Medulla oblongata (tissue), 1 donor: ENCODE measurements at regions not wholly inside any gene's neighbourhood (a gene's known extent, or its start where the extent isn't known, plus 50 kb on each side); places are given as distances from the start of the nearest gene placed in this dataset.
A peak's percentile ranks its signal among the peaks of the same experiment; 100 is the strongest.
"Not testable (repeated sequence)": the region's sequence is repeated elsewhere in the genome, so short reads cannot be mapped to it uniquely, and the experiment has no call there.

Experiments used
- DNase-seq: peaks from one replicate; pipeline ENCODE4 v3.0.0-alpha.2; 2015; ENCODE audit errors: extremely low spot score

- DNase-seq: no peak
Measured at GRCh38 chr16:6856578-6856977, 476.1 kb upstream of the RBFOX1 start.

GRCh38 chr16:6853565-6853964 lies 479.1 kb upstream of the RBFOX1 start:
- no peak for DNase-seq

GRCh38 chr16:6852643-6853225 lies 479.9 kb upstream of the RBFOX1 start:
- DNase-seq: no peak

GRCh38 chr16:6846452-6846851 lies 486.2 kb upstream of the RBFOX1 start:
- DNase-seq: no peak

- DNase-seq: no peak
Measured at GRCh38 chr16:6841392-6841791, 491.3 kb upstream of the RBFOX1 start.

- no peak for DNase-seq
Measured at GRCh38 chr16:6837722-6838121, 494.9 kb upstream of the RBFOX1 start.

- DNase-seq: no peak
Measured at GRCh38 chr16:6836766-6837165, 495.9 kb upstream of the RBFOX1 start.

GRCh38 chr16:6835941-6836340 lies 496.7 kb upstream of the RBFOX1 start:
- DNase-seq: no peak

GRCh38 chr16:6835516-6835915 lies 497.1 kb upstream of the RBFOX1 start:
- no peak for DNase-seq

GRCh38 chr16:6828690-6829089 lies 504.0 kb upstream of the RBFOX1 start:
- DNase-seq: no peak

- no peak for DNase-seq
Measured at GRCh38 chr16:6827931-6828330, 504.7 kb upstream of the RBFOX1 start.

GRCh38 chr16:6827267-6827666 lies 505.4 kb upstream of the RBFOX1 start:
- peak; percentile 36 for DNase-seq

- DNase-seq: no peak
Measured at GRCh38 chr16:6822041-6822440, 510.6 kb upstream of the RBFOX1 start.

- DNase-seq: peak; percentile 56
Measured at GRCh38 chr16:6804461-6804860, 528.2 kb upstream of the RBFOX1 start.

- peak; percentile 40 for DNase-seq
Measured at GRCh38 chr16:6803176-6803575, 529.5 kb upstream of the RBFOX1 start.

- DNase-seq: no peak
Measured at GRCh38 chr16:6797223-6797622, 535.4 kb upstream of the RBFOX1 start.

- peak; percentile 7 for DNase-seq
Measured at GRCh38 chr16:6777624-6778023, 555.0 kb upstream of the RBFOX1 start.

GRCh38 chr16:6775712-6776111 lies 556.9 kb upstream of the RBFOX1 start:
- DNase-seq: no peak

- DNase-seq: no peak
Measured at GRCh38 chr16:6771956-6772355, 560.7 kb upstream of the RBFOX1 start.

GRCh38 chr16:6753553-6753952 lies 579.1 kb upstream of the RBFOX1 start:
- no peak for DNase-seq

- DNase-seq: no peak
Measured at GRCh38 chr16:6751191-6751590, 581.5 kb upstream of the RBFOX1 start.

GRCh38 chr16:6749698-6750097 lies 582.9 kb upstream of the RBFOX1 start:
- DNase-seq: no peak

- DNase-seq: not testable (repeated sequence)
Measured at GRCh38 chr16:6736302-6736701, 596.3 kb upstream of the RBFOX1 start.

- no peak for DNase-seq
Measured at GRCh38 chr16:6735631-6736030, 597.0 kb upstream of the RBFOX1 start.
